Prostate gland (tissue), 2 donors: ENCODE measurements at regions not wholly inside any gene's neighbourhood (a gene's known extent, or its start where the extent isn't known, plus 50 kb on each side); places are given as distances from the start of the nearest gene placed in this dataset.
"Not testable (repeated sequence)": the region's sequence is repeated elsewhere in the genome, so short reads cannot be mapped to it uniquely, and the experiment has no call there.

Experiments used
- POLR2A ChIP-seq: fragments of 450-650 bp; IDR thresholded peaks from one replicate; pipeline ENCODE4 v1.6.1; 2016; ENCODE audit warnings: antibody characterized with exemption, mild to moderate bottlenecking
- TF ChIP-seq, protein P1 (sequence below), 4 experiments: fragments of 200-600 bp in 2 of 4; fragments of 450-650 bp in 2 of 4; sonication (generic) in 2 of 4; IDR thresholded peaks; 1 replicate in 3 of 4; 2 replicates in 1 of 4; pipeline ENCODE4 v1.5.1; 2016 to 2019; ENCODE audit warnings: antibody characterized with exemption in 4 of 4, mild to moderate bottlenecking in 2 of 4, moderate library complexity in 2 of 4

DNA sequence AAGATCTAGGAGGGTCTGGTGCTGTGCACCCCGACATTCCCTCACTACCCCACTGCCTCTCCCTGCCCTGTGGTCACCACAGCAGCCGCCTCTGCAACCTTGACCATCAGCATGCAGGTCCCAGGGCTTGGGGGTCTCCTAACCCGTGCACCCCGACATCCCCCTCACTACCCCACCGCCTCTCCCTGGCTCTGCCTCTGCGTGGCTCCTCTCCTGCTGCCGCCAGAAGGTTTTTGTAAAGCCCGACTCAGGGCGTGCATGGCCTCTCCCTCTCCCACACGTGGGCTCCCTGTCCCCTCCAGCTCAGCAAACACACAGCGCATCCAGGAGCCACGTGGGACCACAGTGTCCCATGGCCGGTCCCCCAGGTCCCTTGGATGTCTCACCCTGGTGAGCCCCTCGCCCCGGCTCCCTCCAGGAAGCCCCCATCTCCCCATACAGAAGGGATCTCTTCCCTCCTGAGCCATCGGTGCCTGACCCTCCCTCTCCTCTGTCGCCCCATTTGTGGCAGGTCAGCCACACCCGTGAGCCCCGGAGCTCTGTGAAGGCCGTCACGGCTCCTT lies 112.5 kb upstream of the LPCAT1 start:
- TF ChIP-seq, protein P1, sequence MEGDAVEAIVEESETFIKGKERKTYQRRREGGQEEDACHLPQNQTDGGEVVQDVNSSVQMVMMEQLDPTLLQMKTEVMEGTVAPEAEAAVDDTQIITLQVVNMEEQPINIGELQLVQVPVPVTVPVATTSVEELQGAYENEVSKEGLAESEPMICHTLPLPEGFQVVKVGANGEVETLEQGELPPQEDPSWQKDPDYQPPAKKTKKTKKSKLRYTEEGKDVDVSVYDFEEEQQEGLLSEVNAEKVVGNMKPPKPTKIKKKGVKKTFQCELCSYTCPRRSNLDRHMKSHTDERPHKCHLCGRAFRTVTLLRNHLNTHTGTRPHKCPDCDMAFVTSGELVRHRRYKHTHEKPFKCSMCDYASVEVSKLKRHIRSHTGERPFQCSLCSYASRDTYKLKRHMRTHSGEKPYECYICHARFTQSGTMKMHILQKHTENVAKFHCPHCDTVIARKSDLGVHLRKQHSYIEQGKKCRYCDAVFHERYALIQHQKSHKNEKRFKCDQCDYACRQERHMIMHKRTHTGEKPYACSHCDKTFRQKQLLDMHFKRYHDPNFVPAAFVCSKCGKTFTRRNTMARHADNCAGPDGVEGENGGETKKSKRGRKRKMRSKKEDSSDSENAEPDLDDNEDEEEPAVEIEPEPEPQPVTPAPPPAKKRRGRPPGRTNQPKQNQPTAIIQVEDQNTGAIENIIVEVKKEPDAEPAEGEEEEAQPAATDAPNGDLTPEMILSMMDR (IDR thresholded peaks at IDR 0.05), result not testable (repeated sequence)
- not testable (repeated sequence) for TF ChIP-seq POLR2A
